ENCODE measurements at regions not wholly inside any gene's neighbourhood (a gene's known extent, or its start where the extent isn't known, plus 50 kb on each side); places are given as distances from the start of the nearest gene placed in this dataset.
A peak's percentile ranks its signal among the peaks of the same experiment; 100 is the strongest.

DNA sequence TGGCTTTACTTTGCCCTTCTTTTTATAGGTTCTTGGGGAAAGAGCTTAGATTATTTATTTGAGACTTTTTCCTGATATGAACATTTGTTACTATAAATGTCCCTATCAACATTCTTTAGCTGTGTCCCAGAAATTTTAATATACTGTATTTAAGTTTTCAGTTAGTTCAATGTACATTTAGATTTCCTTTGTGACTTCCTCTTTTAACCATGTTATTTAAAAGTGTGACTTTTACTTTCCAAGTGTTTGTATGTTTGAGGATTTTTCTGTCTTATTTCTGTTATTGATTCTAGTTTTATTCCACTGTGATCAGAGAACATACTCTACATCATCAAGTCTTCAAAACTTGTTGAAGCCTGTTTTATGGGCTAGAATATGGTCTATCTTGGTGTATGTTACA, 72.7 kb upstream of the SPRY2 start:
- TF ChIP-seq, protein P1, sequence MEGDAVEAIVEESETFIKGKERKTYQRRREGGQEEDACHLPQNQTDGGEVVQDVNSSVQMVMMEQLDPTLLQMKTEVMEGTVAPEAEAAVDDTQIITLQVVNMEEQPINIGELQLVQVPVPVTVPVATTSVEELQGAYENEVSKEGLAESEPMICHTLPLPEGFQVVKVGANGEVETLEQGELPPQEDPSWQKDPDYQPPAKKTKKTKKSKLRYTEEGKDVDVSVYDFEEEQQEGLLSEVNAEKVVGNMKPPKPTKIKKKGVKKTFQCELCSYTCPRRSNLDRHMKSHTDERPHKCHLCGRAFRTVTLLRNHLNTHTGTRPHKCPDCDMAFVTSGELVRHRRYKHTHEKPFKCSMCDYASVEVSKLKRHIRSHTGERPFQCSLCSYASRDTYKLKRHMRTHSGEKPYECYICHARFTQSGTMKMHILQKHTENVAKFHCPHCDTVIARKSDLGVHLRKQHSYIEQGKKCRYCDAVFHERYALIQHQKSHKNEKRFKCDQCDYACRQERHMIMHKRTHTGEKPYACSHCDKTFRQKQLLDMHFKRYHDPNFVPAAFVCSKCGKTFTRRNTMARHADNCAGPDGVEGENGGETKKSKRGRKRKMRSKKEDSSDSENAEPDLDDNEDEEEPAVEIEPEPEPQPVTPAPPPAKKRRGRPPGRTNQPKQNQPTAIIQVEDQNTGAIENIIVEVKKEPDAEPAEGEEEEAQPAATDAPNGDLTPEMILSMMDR (conservative IDR thresholded peaks at IDR 0.05; ENCODE audit: low read depth, low read length) = no peak

DNA sequence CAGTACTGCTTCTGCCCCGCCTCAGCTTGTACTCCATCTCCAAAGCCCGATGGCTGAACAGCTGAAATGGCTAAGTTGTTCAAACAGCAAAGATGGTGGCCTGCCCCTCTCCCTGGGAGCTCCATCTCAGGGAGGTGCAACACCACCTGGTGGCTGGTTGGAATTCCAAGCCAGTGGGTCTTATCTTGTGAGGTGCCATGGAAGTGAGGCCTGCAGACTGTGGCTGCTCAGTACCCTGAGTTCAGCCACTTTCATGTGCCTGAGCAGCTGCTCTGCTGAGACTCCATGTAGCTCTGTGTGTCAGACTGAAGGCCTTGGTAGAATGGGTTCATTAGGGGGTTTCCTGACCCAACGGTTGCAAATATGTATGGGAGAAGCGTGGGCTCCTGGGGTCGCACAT, 67.3 kb upstream of the SPRY2 start:
- no peak overlapping the region for H3K4me3 ChIP-seq (ENCODE audit: low read length)
- TF ChIP-seq, protein P1 (conservative IDR thresholded peaks at IDR 0.05; ENCODE audit: low read depth, low read length) = peak; percentile 5
- DNase-seq (ENCODE audit: low read depth) = no peak

More for the DNA sequence above, 72.7 kb upstream of the SPRY2 start:
- DNase-seq (ENCODE audit: low read depth) = no peak
- no peak overlapping the region for H3K4me3 ChIP-seq (ENCODE audit: low read length)

DNA sequence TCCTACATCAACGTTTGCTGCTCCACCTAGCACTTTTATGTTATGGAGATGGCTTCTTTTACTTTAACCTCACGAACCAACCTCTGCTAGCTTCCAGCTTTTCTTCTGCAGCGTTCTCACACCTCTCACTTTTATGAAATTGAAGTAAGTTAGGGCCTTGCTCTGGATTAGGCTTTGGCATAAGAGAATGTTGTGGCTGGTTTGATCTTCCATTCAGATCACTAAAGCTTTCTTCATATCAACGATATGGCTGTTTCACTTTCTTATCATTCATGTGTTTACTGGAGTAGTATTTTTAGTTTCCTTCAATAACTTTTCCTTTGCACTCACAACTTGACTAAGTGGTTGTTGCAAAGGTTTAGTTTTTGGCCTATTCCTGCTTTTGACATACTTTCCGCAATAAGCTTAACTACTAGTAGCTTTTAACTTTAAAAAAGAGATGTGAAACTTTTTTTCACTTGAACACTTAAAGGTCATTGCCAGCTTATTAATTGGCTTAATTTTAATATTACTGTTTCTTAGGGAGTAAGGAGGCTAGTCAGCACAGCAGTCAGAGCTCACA, 60.0 kb upstream of the SPRY2 start:
- TF ChIP-seq, protein P1 (conservative IDR thresholded peaks at IDR 0.05; ENCODE audit: low read depth, low read length) = no peak
- H3K4me3 ChIP-seq (ENCODE audit: low read length) = no peak overlapping the region
- DNase-seq (ENCODE audit: low read depth) = no peak

DNA sequence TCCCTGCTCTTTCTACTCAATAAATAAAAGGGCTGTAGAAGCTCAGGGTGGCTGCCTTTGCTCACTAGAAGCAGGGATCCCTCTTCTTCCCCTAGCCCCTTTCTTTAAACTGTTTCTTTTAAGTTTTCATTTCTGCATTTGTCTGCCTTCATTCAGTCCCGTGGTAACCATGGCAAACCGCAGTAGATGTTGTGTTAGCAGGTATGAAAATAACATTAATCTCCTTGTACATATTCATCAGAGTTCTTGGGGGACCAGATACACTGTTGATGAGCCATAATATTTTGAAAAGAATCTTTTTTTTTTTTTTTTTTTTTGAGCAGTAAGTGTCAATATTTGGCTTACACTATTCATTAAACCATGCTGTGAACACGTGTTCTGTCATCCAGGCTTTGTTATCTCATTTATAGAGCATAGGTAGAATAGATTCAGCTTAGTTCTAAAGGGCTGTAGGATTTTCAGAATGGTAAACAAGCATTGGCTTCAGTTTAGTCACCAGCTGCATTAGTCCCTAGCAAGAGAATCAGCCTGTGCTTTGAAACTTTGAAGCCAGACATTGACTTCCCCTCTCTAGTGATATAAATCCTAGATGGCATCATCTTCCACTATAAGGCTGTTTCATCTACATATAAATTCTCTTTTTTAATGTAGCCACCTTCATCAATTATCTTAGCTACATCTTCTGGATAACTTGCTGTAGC, 59.4 kb upstream of the SPRY2 start:
- TF ChIP-seq, protein P1 (conservative IDR thresholded peaks at IDR 0.05; ENCODE audit: low read depth, low read length) = no peak
- no peak overlapping the region for H3K4me3 ChIP-seq (ENCODE audit: low read length)
- DNase-seq (ENCODE audit: low read depth) = no peak

DNA sequence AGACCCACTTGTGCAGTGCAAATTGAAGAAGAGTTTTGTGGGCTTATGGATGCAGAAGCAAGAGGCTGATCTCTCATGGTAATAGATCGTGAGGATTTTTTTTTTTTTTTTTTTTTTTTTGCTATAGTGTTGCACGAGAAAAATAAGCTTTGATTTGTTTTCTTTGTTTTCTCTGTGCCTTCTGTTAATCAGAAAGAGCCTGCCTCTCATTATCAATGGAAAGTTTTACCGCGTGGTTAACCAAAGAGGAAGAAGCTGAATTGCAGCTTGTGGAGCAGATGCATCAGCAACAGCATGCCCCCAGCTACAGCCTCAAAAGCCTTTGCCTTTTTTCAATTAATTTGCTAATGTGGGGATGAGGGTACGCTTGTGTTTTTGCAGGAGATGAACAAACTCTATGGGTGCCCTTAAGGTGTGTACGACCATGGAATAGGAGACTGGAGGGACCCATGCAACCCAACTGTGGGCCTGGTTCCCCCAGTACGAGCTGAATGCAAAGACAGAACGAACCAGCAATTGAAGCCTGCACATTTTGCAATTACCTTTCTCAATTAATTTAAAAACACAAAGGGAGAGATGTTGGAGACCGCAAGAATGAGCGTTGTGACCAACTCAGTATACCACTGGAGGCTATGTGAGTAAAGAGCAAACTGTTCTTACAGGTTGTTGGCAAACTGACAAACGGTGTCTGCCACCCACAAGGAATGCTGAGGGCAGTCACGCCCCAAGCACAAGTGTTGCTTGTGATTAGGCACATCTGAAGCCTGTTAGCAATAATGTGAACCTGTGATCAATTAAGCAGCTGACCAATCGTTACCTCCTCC, 58.6 kb upstream of the SPRY2 start:
- DNase-seq (ENCODE audit: low read depth) = no peak
- TF ChIP-seq, protein P1 (conservative IDR thresholded peaks at IDR 0.05; ENCODE audit: low read depth, low read length) = no peak
- no peak overlapping the region for H3K4me3 ChIP-seq (ENCODE audit: low read length)
